Osteocyte (in vitro differentiated cells): ENCODE measurements at regions not wholly inside any gene's neighbourhood (a gene's known extent, or its start where the extent isn't known, plus 50 kb on each side); places are given as distances from the start of the nearest gene placed in this dataset.

Experiments used
- DNase-seq: peaks from one replicate; pipeline ENCODE4 v3.0.0; 2021; ENCODE audit warnings: mixed read lengths; ENCODE audit not compliant: unreplicated experiment; ENCODE audit errors: extremely low spot score
- H3K27ac Mint-ChIP-seq: one replicate; pipeline ENCODE4 v1.8.0; 2021; ENCODE audit warnings: mild to moderate bottlenecking, mixed read lengths; ENCODE audit not compliant: unreplicated experiment
- H3K27me3 Mint-ChIP-seq: one replicate; pipeline ENCODE4 v1.8.0; 2021; ENCODE audit warnings: mixed read lengths; ENCODE audit not compliant: unreplicated experiment
- H3K36me3 Mint-ChIP-seq: one replicate; pipeline ENCODE4 v1.8.0; 2021; ENCODE audit warnings: mixed read lengths; ENCODE audit not compliant: unreplicated experiment
- H3K4me1 Mint-ChIP-seq: one replicate; pipeline ENCODE4 v1.8.0; 2021; ENCODE audit warnings: mixed read lengths; ENCODE audit not compliant: unreplicated experiment
- H3K4me3 Mint-ChIP-seq: one replicate; pipeline ENCODE4 v1.8.0; 2021; ENCODE audit warnings: mild to moderate bottlenecking, moderate library complexity, mixed read lengths; ENCODE audit not compliant: unreplicated experiment
- H3K9me3 Mint-ChIP-seq: one replicate; pipeline ENCODE4 v1.8.0; 2021; ENCODE audit warnings: mixed read lengths; ENCODE audit not compliant: unreplicated experiment
- CTCF ChIP-seq: fragments of 200-600 bp; sonication (generic); IDR thresholded peaks from 2 replicates; pipeline ENCODE4 v1.5.0; 2021; ENCODE audit warnings: antibody characterized with exemption, mild to moderate bottlenecking, moderate library complexity

- H3K9me3 Mint-ChIP-seq, result peaks cover 10% of the 10 kb centered on the region
- peaks cover 7% of the 10 kb centered on the region for H3K27me3 Mint-ChIP-seq
- DNase-seq, result no peak
- H3K36me3 Mint-ChIP-seq, result peaks cover 4% of the 10 kb centered on the region
- peaks cover 48% of the 10 kb centered on the region for H3K4me1 Mint-ChIP-seq
- no peak overlapping the region for H3K4me3 Mint-ChIP-seq
- no peak for TF ChIP-seq CTCF
- H3K27ac Mint-ChIP-seq, result peak overlapping the region; percentile 93
Measured at GRCh38 chr7:42337225-42337905, 100.4 kb upstream of the GLI3 start.

- Mint-ChIP-seq H3K9me3 (peaks cover 15% of the 10 kb centered on the region), H3K27me3 (peaks cover 16% of the 10 kb centered on the region), H3K4me3 (no peak overlapping the region), H3K36me3 (peaks cover 8% of the 10 kb centered on the region), H3K27ac (no peak overlapping the region), H3K4me1 (peaks cover 14% of the 10 kb centered on the region)
- no peak for DNase-seq
- no peak for TF ChIP-seq CTCF
Measured at GRCh38 chr7:42332605-42333222, 95.7 kb upstream of the GLI3 start.

- no peak for TF ChIP-seq CTCF
- Mint-ChIP-seq H3K36me3 (peaks cover 5% of the 10 kb centered on the region), H3K27ac (no peak overlapping the region), H3K27me3 (peaks cover 8% of the 10 kb centered on the region), H3K9me3 (peaks cover 10% of the 10 kb centered on the region), H3K4me3 (no peak overlapping the region), H3K4me1 (peaks cover 28% of the 10 kb centered on the region)
- DNase-seq, result no peak
Measured at GRCh38 chr7:42319631-42320030, 82.6 kb upstream of the GLI3 start.

- no peak for DNase-seq
- H3K27ac Mint-ChIP-seq, result peak overlapping the region; percentile 68
- H3K27me3 Mint-ChIP-seq, result peaks cover 20% of the 10 kb centered on the region
- peak overlapping the region; percentile 59 for H3K4me3 Mint-ChIP-seq
- H3K9me3 Mint-ChIP-seq, result peaks cover 27% of the 10 kb centered on the region
- no peak for TF ChIP-seq CTCF
- peaks cover 18% of the 10 kb centered on the region for H3K36me3 Mint-ChIP-seq
- H3K4me1 Mint-ChIP-seq, result peaks cover 32% of the 10 kb centered on the region
Measured at GRCh38 chr7:42315631-42316030, 78.6 kb upstream of the GLI3 start.

- TF ChIP-seq CTCF, result no peak
- H3K27ac Mint-ChIP-seq, result peak overlapping the region; percentile 68
- peaks cover 28% of the 10 kb centered on the region for H3K9me3 Mint-ChIP-seq
- peaks cover 18% of the 10 kb centered on the region for H3K36me3 Mint-ChIP-seq
- H3K4me3 Mint-ChIP-seq, result peak overlapping the region; percentile 59
- DNase-seq, result no peak
- peaks cover 27% of the 10 kb centered on the region for H3K4me1 Mint-ChIP-seq
- peaks cover 20% of the 10 kb centered on the region for H3K27me3 Mint-ChIP-seq
Measured at GRCh38 chr7:42315103-42315502, 78.1 kb upstream of the GLI3 start.
